GM18520 (cell line): ENCODE measurements at regions not wholly inside any gene's neighbourhood (a gene's known extent, or its start where the extent isn't known, plus 50 kb on each side); places are given as distances from the start of the nearest gene placed in this dataset.

Experiments
- ATAC-seq: cut with Tn5 transposase; IDR thresholded peaks from one replicate; pipeline ENCODE4 v1.9.1; 2021; ENCODE audit not compliant: unreplicated experiment

- no peak for ATAC-seq
Observed at GRCh38 chr5:114237766-114238165, 124.1 kb upstream of the KCNN2 start.

DNA sequence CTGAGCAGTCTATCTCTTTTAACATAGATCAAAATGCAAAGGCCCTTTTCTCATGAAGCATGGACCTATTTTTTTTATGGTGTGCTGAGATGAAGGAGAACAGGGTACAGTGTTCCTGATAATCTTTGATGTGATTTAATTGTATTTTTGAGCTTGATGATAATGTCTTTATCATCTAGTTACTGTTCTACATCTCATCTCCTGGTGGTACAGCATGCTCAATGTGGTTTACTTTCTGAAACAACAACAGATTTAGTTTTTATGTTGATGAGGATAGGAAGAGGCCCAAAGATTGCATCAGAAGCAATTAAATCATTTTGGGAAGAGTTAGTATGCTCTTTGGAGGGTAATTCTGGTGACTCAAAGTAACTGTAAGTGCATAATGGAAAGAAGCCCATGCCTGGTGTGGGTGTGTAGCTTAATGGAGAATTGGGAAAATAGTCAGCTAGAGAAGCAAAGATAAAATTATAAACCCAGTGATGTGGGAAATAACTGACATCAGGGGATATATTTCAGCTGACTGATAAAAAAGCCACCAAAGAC, 123.0 kb upstream of the KCNN2 start:
- no peak for ATAC-seq

DNA sequence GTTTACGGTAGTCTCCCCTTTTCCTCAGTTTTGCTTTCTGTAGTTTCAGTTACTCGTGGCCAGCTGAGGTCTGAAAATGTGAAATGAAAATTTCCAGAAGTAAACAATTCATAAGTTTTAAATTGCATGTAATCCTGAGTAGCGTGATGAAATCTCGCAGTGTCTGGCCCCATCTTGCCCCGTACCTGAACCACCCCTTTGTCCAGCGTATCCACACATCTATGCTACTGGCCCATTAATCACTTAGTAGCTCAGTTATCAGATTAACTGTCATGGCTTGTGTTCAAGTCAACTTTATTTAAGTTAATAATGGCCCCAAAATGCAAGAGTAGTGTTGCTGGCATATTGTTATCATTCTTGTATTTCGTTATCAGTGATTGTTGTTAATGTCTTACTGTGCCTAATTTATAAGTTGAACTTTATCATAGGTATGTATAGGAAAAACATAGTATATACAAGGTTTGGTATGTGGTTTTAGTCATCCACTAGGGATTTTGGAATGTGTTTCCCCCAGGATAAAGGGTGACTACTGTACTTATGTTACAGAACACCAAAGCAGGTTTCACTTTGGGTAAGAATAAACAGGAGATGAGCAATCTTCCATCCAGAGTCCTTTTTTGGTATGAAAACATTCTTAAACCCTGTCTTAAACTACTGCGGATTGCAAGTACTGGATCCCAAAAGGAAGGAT, 118.4 kb upstream of the KCNN2 start:
- ATAC-seq: no peak

GRCh38 chr5:114243972-114244317, 117.9 kb upstream of the KCNN2 start:
- no peak for ATAC-seq

DNA sequence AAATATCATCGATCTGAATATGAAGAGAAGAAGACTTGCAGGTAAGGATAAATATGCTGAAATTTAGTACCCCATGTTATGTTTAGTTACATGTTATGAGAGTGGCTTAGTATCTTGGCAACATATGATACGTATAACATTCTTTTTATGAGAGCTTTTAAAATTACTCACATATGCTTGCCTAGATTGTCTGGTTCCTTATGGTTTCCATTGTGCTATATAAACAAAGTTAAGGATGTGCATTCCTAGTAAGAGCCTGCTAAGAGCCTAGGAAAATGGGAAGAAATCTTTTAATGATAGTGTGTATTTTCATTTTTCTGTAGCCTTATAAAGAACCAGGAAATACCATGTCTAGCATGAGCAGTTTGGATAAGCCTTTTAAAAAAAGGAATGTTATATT, 112.0 kb upstream of the KCNN2 start:
- ATAC-seq: no peak

DNA sequence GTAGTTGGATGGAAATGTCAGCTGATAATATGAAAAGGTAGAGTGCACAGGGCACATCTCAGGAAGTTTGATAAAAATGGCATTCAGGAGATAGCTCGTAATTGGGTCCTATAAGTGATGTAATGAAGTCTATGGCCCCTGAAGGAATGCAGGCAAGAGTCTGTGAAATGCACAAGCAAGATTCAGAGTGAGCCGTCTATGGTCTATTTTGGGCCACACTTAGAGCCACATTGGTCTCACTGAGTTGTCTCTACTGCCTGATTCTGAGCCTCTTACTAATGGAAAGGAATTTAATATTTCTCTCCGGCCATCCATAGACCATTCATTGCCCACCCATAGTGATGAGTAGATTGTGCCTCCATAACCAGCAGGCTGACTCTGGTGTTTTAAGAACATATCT, 111.3 kb upstream of the KCNN2 start:
- no peak for ATAC-seq

GRCh38 chr5:114252226-114252625, 109.6 kb upstream of the KCNN2 start:
- no peak for ATAC-seq

DNA sequence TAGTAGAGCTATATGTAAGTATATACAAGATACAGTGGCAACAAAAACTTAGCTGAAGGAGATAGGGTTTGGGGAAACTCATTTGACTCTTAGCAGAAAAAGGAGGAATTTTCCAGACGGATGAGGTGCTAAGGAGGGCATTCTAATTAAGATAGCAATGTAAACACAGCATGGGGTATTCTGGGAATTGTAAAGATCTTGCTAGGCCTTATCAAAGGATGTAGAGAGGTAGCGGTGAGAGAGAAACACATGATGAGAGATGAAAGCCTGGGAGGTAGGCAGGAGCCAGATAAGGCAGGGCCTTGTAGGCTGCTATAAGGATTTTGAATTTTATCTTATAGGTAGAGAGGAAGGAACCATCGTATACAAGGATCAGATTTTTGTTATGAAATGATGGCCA, 106.6 kb upstream of the KCNN2 start:
- ATAC-seq: no peak

GRCh38 chr5:114261989-114262388, 99.9 kb upstream of the KCNN2 start:
- no peak for ATAC-seq

- no peak for ATAC-seq
Observed at GRCh38 chr5:114265432-114266060, 96.3 kb upstream of the KCNN2 start.

DNA sequence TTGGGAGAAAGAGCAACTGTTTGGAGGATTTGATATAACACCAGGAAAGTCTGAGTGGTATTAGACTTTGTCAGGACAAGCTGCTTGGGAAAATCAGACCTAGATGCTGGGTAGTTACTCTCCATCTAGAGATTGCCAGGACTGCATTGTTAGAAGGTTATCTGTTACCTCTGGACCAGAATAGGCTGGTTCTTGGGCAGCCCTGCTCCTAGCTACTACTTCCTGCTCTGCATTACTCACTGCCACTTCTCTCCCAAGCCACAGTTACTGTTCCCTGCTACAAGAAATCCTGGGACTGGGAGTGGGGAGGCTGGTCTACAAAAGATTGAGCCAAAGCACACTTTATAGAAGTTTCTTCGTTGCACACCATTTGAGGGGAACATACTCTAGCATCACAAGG, 95.5 kb upstream of the KCNN2 start:
- ATAC-seq: no peak

- no peak for ATAC-seq
Observed at GRCh38 chr5:114296191-114296590, 65.7 kb upstream of the KCNN2 start.

GRCh38 chr5:114297915-114298314, 64.0 kb upstream of the KCNN2 start:
- no peak for ATAC-seq

DNA sequence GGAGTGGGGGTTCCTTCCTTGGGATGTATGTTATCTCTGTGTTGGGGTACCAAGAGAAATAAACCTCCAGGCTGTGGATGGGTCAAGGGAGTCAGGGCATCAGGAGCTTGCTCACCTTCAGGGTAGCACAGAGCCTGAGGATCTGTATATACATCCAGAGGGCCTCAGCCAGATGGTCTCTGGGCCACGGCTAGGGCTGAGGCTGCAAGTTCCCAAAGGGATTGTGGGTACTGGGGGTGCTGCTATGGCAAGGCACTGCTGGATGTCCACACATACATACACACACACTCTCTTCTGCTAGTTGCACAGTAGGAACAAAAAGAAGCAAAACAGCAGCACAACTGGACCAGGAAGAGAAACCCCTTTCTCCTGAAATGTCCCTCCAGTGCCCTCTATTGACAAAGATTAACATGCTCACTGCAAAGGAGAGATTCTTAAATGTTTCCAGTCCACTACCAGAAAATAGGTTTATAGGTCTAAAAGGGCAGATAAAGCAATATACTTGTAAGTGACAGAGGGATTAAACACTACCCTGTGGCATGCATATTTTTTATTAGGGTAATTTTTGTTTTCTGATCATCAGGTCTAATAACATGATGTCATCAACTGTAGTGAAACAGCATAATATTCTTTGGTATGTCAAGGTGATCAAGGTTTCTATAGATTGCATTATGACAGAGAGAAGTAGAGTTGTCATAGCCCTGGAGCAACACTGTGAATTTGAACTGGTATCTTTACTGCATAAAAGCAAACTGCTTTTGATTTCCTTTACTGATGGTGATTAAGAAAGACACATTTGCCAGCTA, 56.3 kb upstream of the KCNN2 start:
- ATAC-seq: no peak

DNA sequence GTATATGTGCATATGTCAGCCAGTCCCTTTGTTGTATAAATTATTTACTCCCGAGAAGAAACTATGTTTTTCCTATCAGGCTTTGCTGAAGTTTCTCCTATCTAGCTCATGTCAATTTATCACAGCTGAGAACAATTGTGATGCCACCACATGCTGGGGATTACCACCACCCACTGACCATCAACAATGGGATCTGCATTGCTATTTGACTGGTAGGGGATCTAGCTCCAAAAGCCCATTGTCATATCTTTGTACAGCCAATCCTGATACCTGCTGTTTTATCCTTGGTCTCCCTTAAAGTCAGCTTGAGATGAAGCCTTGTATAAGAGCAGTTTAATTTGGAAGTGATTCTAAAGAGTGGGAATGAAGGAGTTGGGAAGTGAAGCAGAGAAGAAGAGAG, 53.9 kb upstream of the KCNN2 start:
- ATAC-seq: no peak

- no peak for ATAC-seq
Observed at GRCh38 chr5:114308508-114308907, 53.4 kb upstream of the KCNN2 start.

DNA sequence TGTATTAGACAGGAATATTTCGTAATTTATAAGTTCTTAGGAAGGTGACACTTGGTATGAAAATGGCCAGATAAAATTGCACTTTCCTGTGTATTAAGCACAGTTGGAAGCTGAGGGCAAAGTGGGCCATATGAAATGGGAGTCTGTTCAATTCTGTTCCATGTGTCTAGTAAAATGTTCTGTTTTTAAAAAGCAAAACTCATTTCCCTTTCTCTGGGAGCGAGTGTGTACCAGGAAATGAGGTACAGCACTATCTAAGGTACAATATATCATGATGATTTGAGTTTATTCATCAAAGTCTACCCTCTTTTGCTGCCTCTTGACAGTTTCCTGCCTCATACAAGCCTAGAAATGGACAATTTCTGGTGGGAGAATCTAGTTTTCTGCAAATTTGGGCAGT, 51.2 kb upstream of the KCNN2 start:
- no peak for ATAC-seq

DNA sequence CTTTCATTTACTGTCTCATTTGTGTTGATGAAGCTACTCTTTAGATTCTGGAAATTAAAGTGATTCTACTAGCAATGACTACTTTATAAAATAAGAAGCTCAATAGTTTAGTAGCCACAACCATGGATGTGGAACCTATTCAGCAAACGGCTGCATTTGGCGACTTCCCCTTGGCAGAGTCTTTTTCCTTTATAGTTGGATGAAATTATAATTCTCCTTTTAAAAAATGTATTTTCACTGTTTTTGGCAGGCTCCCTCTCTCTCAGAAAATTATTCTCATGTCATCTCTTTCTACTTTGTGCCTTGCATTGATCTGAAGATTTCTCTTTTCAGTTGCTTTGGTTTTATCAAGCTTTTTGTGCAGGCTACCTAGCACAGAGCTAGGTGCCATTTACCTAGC, 50.6 kb upstream of the KCNN2 start:
- no peak for ATAC-seq

GRCh38 chr5:114311968-114312367, 49.9 kb upstream of the KCNN2 start:
- no peak for ATAC-seq
